ENCODE measurements at regions not wholly inside any gene's neighbourhood (a gene's known extent, or its start where the extent isn't known, plus 50 kb on each side); places are given as distances from the start of the nearest gene placed in this dataset.

- DNase-seq = no peak
- 100% methylated on average over 1 of the region's 1 CpG for WGBS, 2 donors
- TF ChIP-seq POLR2A (IDR thresholded peaks at IDR 0.05) (no peak), CTCF (IDR thresholded peaks at IDR 0.05) (no peak)
Measured at GRCh38 chrX:20456971-20457370, 190.3 kb upstream of the RPS6KA3 start.

GRCh38 chrX:20455001-20455400 is 188.3 kb upstream of the RPS6KA3 start:
- Histone ChIP-seq H3K4me1 (no peaks in the 10 kb centered on the region), H3K36me3 (ENCODE audit: low read depth, missing control alignments) (no peaks in the 10 kb centered on the region), H3K4me3 (no peak overlapping the region), H3K27me3 (no peaks in the 10 kb centered on the region), H3K9me3 (no peaks in the 10 kb centered on the region), H3K27ac (no peak overlapping the region)
- TF ChIP-seq CTCF (IDR thresholded peaks at IDR 0.05) (no peak), POLR2A (IDR thresholded peaks at IDR 0.05) (no peak)
- DNase-seq = no peak
- 90 to 91% methylated on average over 3 of the region's 3 CpGs for WGBS, 2 donors
- intact Hi-C loops (cut with DNase I; ENCODE audit: low total_unique reads) = no loop called here

More at GRCh38 chrX:20456971-20457370, 190.3 kb upstream of the RPS6KA3 start:
- Histone ChIP-seq H3K27me3 (no peaks in the 10 kb centered on the region), H3K4me3 (no peak overlapping the region), H3K36me3 (ENCODE audit: low read depth, missing control alignments) (no peaks in the 10 kb centered on the region), H3K9me3 (no peaks in the 10 kb centered on the region), H3K4me1 (no peaks in the 10 kb centered on the region), H3K27ac (no peak overlapping the region)
- intact Hi-C loops (cut with DNase I; ENCODE audit: low total_unique reads) = no loop called here

GRCh38 chrX:20454117-20454516 is 187.4 kb upstream of the RPS6KA3 start:
- no peaks in the 10 kb centered on the region for H3K27me3 ChIP-seq
- no peaks in the 10 kb centered on the region for H3K4me1 ChIP-seq
- H3K4me3 ChIP-seq = no peak overlapping the region
- DNase-seq = no peak
- TF ChIP-seq CTCF (IDR thresholded peaks at IDR 0.05) (no peak), POLR2A (IDR thresholded peaks at IDR 0.05) (no peak)
- no peaks in the 10 kb centered on the region for H3K36me3 ChIP-seq (ENCODE audit: low read depth, missing control alignments)
- intact Hi-C loops (cut with DNase I; ENCODE audit: low total_unique reads) = no loop called here
- no peaks in the 10 kb centered on the region for H3K9me3 ChIP-seq
- 58 to 67% methylated on average over 3 of the region's 3 CpGs for WGBS, 2 donors
- H3K27ac ChIP-seq = no peak overlapping the region

- H3K9me3 ChIP-seq = no peaks in the 10 kb centered on the region
- H3K27ac ChIP-seq = no peak overlapping the region
- intact Hi-C loops (cut with DNase I; ENCODE audit: low total_unique reads) = no loop called here
- DNase-seq = no peak
- TF ChIP-seq POLR2A (IDR thresholded peaks at IDR 0.05) (no peak), CTCF (IDR thresholded peaks at IDR 0.05) (no peak)
- H3K27me3 ChIP-seq = no peaks in the 10 kb centered on the region
- no peak overlapping the region for H3K4me3 ChIP-seq
- WGBS, 2 donors = 65 to 74% methylated on average over 4 of the region's 4 CpGs
- no peaks in the 10 kb centered on the region for H3K4me1 ChIP-seq
- H3K36me3 ChIP-seq (ENCODE audit: low read depth, missing control alignments) = no peaks in the 10 kb centered on the region
Measured at GRCh38 chrX:20452487-20452886, 185.8 kb upstream of the RPS6KA3 start.

GRCh38 chrX:20451929-20452328 is 185.2 kb upstream of the RPS6KA3 start:
- no peaks in the 10 kb centered on the region for H3K4me1 ChIP-seq
- intact Hi-C loops (cut with DNase I; ENCODE audit: low total_unique reads) = no loop called here
- 71 to 84% methylated on average over 2 of the region's 2 CpGs for WGBS, 2 donors
- H3K9me3 ChIP-seq = no peaks in the 10 kb centered on the region
- H3K36me3 ChIP-seq (ENCODE audit: low read depth, missing control alignments) = no peaks in the 10 kb centered on the region
- no peak for DNase-seq
- TF ChIP-seq CTCF (IDR thresholded peaks at IDR 0.05) = no peak
- no peak for TF ChIP-seq POLR2A (IDR thresholded peaks at IDR 0.05)
- H3K27me3 ChIP-seq = no peaks in the 10 kb centered on the region
- H3K4me3 ChIP-seq = no peak overlapping the region
- no peak overlapping the region for H3K27ac ChIP-seq
